ENCODE measurements at regions not wholly inside any gene's neighbourhood (a gene's known extent, or its start where the extent isn't known, plus 50 kb on each side); places are given as distances from the start of the nearest gene placed in this dataset.

DNA sequence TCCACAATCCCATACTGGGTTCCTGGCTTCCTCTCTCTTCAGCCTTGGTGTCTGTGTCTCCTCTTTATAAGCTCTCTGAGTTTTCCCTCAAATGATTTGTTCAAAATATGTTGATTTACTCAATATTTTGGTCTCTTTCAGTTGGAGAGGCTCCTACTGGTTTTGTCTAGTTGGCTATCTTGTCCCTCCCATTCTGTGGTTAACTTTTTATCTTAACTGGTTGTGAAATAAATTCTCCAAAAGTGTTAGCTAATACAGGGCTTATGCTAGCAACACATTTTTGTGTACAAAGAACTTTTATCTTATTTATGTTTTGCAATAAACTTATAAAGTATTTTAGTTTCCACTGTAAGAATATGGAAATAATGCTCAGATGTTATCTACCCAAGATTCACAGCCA lies 200.9 kb downstream of the AASDHPPT start:
- TF ChIP-seq, protein P1, sequence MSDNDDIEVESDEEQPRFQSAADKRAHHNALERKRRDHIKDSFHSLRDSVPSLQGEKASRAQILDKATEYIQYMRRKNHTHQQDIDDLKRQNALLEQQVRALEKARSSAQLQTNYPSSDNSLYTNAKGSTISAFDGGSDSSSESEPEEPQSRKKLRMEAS (IDR thresholded peaks at IDR 0.05; ENCODE audit: low read depth, low read length) = no peak
- TF ChIP-seq POLR2A (IDR thresholded peaks at IDR 0.05; ENCODE audit: extremely low read depth, insufficient read length) = no peak
- TF ChIP-seq, protein P2, sequence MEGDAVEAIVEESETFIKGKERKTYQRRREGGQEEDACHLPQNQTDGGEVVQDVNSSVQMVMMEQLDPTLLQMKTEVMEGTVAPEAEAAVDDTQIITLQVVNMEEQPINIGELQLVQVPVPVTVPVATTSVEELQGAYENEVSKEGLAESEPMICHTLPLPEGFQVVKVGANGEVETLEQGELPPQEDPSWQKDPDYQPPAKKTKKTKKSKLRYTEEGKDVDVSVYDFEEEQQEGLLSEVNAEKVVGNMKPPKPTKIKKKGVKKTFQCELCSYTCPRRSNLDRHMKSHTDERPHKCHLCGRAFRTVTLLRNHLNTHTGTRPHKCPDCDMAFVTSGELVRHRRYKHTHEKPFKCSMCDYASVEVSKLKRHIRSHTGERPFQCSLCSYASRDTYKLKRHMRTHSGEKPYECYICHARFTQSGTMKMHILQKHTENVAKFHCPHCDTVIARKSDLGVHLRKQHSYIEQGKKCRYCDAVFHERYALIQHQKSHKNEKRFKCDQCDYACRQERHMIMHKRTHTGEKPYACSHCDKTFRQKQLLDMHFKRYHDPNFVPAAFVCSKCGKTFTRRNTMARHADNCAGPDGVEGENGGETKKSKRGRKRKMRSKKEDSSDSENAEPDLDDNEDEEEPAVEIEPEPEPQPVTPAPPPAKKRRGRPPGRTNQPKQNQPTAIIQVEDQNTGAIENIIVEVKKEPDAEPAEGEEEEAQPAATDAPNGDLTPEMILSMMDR (IDR thresholded peaks at IDR 0.05; ENCODE audit: low read depth, low read length) = no peak
- TF ChIP-seq MYC (IDR thresholded peaks at IDR 0.05; ENCODE audit: low read depth, low read length) = no peak
- no peak for DNase-seq (ENCODE audit: low read depth)
- H3K4me3 ChIP-seq (ENCODE audit: low read depth, low read length) = no peak overlapping the region

GRCh38 chr11:106280036-106280435 lies 202.6 kb downstream of the AASDHPPT start:
- H3K4me3 ChIP-seq (ENCODE audit: low read depth, low read length) = no peak overlapping the region
- DNase-seq (ENCODE audit: low read depth) = no peak
- TF ChIP-seq, protein P2 (IDR thresholded peaks at IDR 0.05; ENCODE audit: low read depth, low read length) = no peak
- TF ChIP-seq, protein P1 (IDR thresholded peaks at IDR 0.05; ENCODE audit: low read depth, low read length) = no peak
- TF ChIP-seq POLR2A (IDR thresholded peaks at IDR 0.05; ENCODE audit: extremely low read depth, insufficient read length) (no peak), MYC (IDR thresholded peaks at IDR 0.05; ENCODE audit: low read depth, low read length) (no peak)

- H3K4me3 ChIP-seq (ENCODE audit: low read depth, low read length) = no peak overlapping the region
- DNase-seq (ENCODE audit: low read depth) = no peak
- TF ChIP-seq, protein P1 (IDR thresholded peaks at IDR 0.05; ENCODE audit: low read depth, low read length) = no peak
- TF ChIP-seq, protein P2 (IDR thresholded peaks at IDR 0.05; ENCODE audit: low read depth, low read length) = no peak
- TF ChIP-seq MYC (IDR thresholded peaks at IDR 0.05; ENCODE audit: low read depth, low read length) (no peak), POLR2A (IDR thresholded peaks at IDR 0.05; ENCODE audit: extremely low read depth, insufficient read length) (no peak)
Measured at GRCh38 chr11:106281455-106282173, 204.2 kb downstream of the AASDHPPT start.

GRCh38 chr11:106286881-106287504 lies 209.5 kb downstream of the AASDHPPT start:
- H3K4me3 ChIP-seq (ENCODE audit: low read depth, low read length) = no peak overlapping the region
- TF ChIP-seq, protein P1 (IDR thresholded peaks at IDR 0.05; ENCODE audit: low read depth, low read length) = no peak
- no peak for DNase-seq (ENCODE audit: low read depth)

- no peak overlapping the region for H3K4me3 ChIP-seq (ENCODE audit: low read depth, low read length)
- DNase-seq (ENCODE audit: low read depth) = no peak
- TF ChIP-seq, protein P1 (IDR thresholded peaks at IDR 0.05; ENCODE audit: low read depth, low read length) = no peak
- no peak for TF ChIP-seq POLR2A (IDR thresholded peaks at IDR 0.05; ENCODE audit: extremely low read depth, insufficient read length)
- TF ChIP-seq MYC (IDR thresholded peaks at IDR 0.05; ENCODE audit: low read depth, low read length) = no peak
- TF ChIP-seq, protein P2 (IDR thresholded peaks at IDR 0.05; ENCODE audit: low read depth, low read length) = no peak
Measured at GRCh38 chr11:106288057-106288456, 210.6 kb downstream of the AASDHPPT start.

DNA sequence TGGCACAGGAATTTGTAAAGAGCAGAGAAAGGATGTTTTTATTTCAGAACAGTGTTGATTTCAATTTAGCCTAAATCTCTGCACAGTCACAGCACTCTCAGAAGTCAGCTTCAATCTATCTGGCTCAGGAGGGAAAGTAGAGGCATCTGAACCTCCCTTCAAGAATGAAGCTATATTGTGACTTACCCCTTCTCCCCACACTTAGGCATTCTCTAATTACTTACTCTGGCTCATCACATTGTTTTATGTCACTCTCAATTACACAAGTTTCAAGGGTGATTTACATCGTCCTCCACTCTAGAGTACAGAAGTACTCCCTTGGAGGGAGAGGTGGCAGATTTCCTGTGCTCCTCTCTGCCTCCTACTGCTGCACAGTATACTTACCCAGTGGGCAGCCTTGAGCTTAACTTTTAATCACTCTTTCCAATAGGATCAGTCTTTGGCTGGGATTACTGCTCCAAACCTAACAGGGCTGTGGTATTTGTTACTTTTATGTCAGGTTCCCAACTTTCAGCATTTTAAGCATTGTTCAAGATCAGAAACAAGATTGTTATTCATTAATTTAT lies 211.4 kb downstream of the AASDHPPT start:
- TF ChIP-seq POLR2A (IDR thresholded peaks at IDR 0.05; ENCODE audit: extremely low read depth, insufficient read length) (no peak), MYC (IDR thresholded peaks at IDR 0.05; ENCODE audit: low read depth, low read length) (no peak)
- TF ChIP-seq, protein P1 (IDR thresholded peaks at IDR 0.05; ENCODE audit: low read depth, low read length) = no peak
- TF ChIP-seq, protein P2 (IDR thresholded peaks at IDR 0.05; ENCODE audit: low read depth, low read length) = no peak
- no peak for DNase-seq (ENCODE audit: low read depth)
- no peak overlapping the region for H3K4me3 ChIP-seq (ENCODE audit: low read depth, low read length)
